WTC11 (cell line): ENCODE measurements at regions not wholly inside any gene's neighbourhood (a gene's known extent, or its start where the extent isn't known, plus 50 kb on each side); places are given as distances from the start of the nearest gene placed in this dataset.

ENCODE experiments used
- JUN ChIP-seq: sonication (generic); formaldehyde crosslinking; IDR thresholded peaks from 2 replicates; pipeline ENCODE4 v1.8.0; 2023; ENCODE audit warnings: mild to moderate bottlenecking, missing genetic modification reagents
- TF ChIP-seq, protein P1 (sequence below): sonication (generic); formaldehyde crosslinking; IDR thresholded peaks from 2 replicates; pipeline ENCODE4 v1.8.1; 2023; ENCODE audit warnings: mild to moderate bottlenecking, missing genetic modification reagents

GRCh38 chr13:78430811-78431210 is 172.5 kb downstream of the POU4F1 start:
- TF ChIP-seq JUN (CRISPR knock-in tag): no peak
- TF ChIP-seq, protein P1, sequence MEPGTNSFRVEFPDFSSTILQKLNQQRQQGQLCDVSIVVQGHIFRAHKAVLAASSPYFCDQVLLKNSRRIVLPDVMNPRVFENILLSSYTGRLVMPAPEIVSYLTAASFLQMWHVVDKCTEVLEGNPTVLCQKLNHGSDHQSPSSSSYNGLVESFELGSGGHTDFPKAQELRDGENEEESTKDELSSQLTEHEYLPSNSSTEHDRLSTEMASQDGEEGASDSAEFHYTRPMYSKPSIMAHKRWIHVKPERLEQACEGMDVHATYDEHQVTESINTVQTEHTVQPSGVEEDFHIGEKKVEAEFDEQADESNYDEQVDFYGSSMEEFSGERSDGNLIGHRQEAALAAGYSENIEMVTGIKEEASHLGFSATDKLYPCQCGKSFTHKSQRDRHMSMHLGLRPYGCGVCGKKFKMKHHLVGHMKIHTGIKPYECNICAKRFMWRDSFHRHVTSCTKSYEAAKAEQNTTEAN (CRISPR knock-in tag): no peak
